AG04449 (cell line): ENCODE measurements at regions not wholly inside any gene's neighbourhood (a gene's known extent, or its start where the extent isn't known, plus 50 kb on each side); places are given as distances from the start of the nearest gene placed in this dataset.

Source experiments
- CTCF ChIA-PET: fragments of 350-600 bp; formaldehyde crosslinking; extraction: SDS; loops from one replicate; lab custom pipeline; 2021; ENCODE audit warnings: antibody characterized with exemption; lab: Yijun Ruan, JAX
- POLR2A ChIA-PET: fragments of 400-600, 350-600 bp; formaldehyde crosslinking; extraction: SDS; loops from one replicate; lab custom pipeline; 2020; ENCODE audit warnings: antibody characterized with exemption, inconsistent platforms; lab: Yijun Ruan, JAX
- DNase-seq: peaks from one replicate; pipeline ENCODE4 v3.0.0-alpha.2; 2010; ENCODE audit warnings: low read depth, low spot score
- H3K4me3 ChIP-seq: 2 replicates; pipeline ENCODE4 v1.5.1; 2011; ENCODE audit warnings: low read depth, mild to moderate bottlenecking, control low read depth, low read length
- TF ChIP-seq, protein P1 (sequence below): IDR thresholded peaks from one replicate; pipeline ENCODE4 v1.5.1; 2011; ENCODE audit warnings: mild to moderate bottlenecking, moderate library complexity, low read length, control low read depth, inconsistent platforms; ENCODE audit not compliant: insufficient read depth; ENCODE audit errors: missing control alignments

GRCh38 chr17:79338152-79338551, 263.5 kb downstream of the ENGASE start:
- CTCF ChIA-PET: no interaction called here

DNA sequence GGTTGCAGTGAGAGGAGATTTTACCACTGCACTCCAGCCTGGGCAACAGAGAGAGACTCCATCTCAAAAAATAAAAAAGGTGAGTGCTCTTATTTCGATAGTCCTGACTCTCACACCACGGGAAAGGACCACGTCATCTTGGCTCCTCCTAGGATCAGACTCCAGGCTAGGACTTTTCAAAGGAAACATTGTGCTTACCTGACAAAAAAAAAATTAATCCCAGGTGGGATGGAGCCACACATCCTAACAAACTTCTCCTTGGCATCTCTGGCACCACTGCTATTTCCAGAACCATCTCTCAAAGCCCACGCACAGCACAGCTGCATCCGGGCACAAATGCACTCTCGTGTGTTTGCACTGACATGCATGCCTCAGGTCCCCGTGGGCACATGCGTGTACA, 262.4 kb downstream of the ENGASE start:
- H3K4me3 ChIP-seq: no peak overlapping the region
- DNase-seq: no peak
- TF ChIP-seq, protein P1, sequence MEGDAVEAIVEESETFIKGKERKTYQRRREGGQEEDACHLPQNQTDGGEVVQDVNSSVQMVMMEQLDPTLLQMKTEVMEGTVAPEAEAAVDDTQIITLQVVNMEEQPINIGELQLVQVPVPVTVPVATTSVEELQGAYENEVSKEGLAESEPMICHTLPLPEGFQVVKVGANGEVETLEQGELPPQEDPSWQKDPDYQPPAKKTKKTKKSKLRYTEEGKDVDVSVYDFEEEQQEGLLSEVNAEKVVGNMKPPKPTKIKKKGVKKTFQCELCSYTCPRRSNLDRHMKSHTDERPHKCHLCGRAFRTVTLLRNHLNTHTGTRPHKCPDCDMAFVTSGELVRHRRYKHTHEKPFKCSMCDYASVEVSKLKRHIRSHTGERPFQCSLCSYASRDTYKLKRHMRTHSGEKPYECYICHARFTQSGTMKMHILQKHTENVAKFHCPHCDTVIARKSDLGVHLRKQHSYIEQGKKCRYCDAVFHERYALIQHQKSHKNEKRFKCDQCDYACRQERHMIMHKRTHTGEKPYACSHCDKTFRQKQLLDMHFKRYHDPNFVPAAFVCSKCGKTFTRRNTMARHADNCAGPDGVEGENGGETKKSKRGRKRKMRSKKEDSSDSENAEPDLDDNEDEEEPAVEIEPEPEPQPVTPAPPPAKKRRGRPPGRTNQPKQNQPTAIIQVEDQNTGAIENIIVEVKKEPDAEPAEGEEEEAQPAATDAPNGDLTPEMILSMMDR: no peak
- CTCF ChIA-PET: no interaction called here
- POLR2A ChIA-PET: no interaction called here

More at GRCh38 chr17:79338152-79338551, 263.5 kb downstream of the ENGASE start:
- TF ChIP-seq, protein P1: no peak
- H3K4me3 ChIP-seq: no peak overlapping the region
- DNase-seq: no peak
- POLR2A ChIA-PET: no interaction called here

- H3K4me3 ChIP-seq: no peak overlapping the region
- no peak for DNase-seq
- ChIA-PET POLR2A (no interaction called here), CTCF (no interaction called here)
- TF ChIP-seq, protein P1: no peak
These were observed 260.8 kb downstream of the ENGASE start for GRCh38 chr17:79335456-79335855.

GRCh38 chr17:79332011-79332554, 257.5 kb downstream of the ENGASE start:
- ChIA-PET CTCF (no interaction called here), POLR2A (no interaction called here)
- no peak for DNase-seq

DNA sequence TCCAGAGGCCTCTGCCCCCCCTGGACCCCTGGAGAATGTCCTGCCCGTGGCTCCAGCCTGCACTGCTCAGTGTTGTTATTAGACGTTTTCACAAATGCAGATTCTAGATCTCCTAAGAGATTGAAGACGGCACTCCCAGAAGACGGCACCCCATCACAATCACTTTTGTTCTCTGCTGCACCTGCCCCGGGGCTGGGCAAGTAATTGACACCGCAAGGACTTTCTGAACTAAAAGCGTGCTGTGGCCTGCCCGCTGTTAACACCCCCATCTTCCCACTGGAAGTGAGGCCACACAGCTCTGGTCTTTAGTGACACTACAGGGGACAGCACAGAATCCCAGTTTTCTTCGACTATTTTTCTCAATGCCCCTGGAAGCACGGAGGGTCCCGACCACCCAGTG, 256.9 kb downstream of the ENGASE start:
- TF ChIP-seq, protein P1: no peak
- no peak for DNase-seq
- ChIA-PET POLR2A (no interaction called here), CTCF (no interaction called here)
- no peak overlapping the region for H3K4me3 ChIP-seq

More at GRCh38 chr17:79332011-79332554, 257.5 kb downstream of the ENGASE start:
- TF ChIP-seq, protein P1: no peak
- H3K4me3 ChIP-seq: no peak overlapping the region

- DNase-seq: no peak
- POLR2A ChIA-PET: no interaction called here
- CTCF ChIA-PET: no interaction called here
- TF ChIP-seq, protein P1: no peak
- H3K4me3 ChIP-seq: no peak overlapping the region
These were observed 256.1 kb downstream of the ENGASE start for GRCh38 chr17:79330696-79331095.
